IMR-90 (cell line): ENCODE measurements at regions not wholly inside any gene's neighbourhood (a gene's known extent, or its start where the extent isn't known, plus 50 kb on each side); places are given as distances from the start of the nearest gene placed in this dataset.

Experiments
- ATAC-seq: fragments of 200-7000 bp; cut with Tn5 transposase; 2 replicates; pipeline ENCODE4 v1.9.1; 2020; ENCODE audit warnings: low read depth, mild to moderate bottlenecking, moderate library complexity
- BruUV-seq: library from RNA; stranded (reverse); fragments of 400-500 nt; replicated peaks from 2 replicates; lab custom pipeline; 2021; lab: Mats Ljungman, UMichigan
- CTCF ChIA-PET: fragments of 300-600 bp; formaldehyde crosslinking; extraction: SDS; loops from one replicate; lab custom pipeline; 2021; ENCODE audit warnings: antibody characterized with exemption; lab: Yijun Ruan, JAX
- POLR2A ChIA-PET: fragments of 300-600 bp; sonication (Branson Sonifier 250); formaldehyde crosslinking; loops from one replicate; lab custom pipeline; 2022; ENCODE audit warnings: antibody characterized with exemption; ENCODE audit not compliant: unreplicated experiment; lab: Charles Lee
- DNase-seq: peaks from one replicate; pipeline ENCODE4 v3.0.0; 2013
- H2AFZ ChIP-seq: replicated peaks from 2 replicates; pipeline ENCODE3; 2013; ENCODE audit warnings: low read length, mild to moderate bottlenecking; ENCODE audit not compliant: poor library complexity
- H2AK5ac ChIP-seq: 2 replicates; pipeline ENCODE4 v1.6.1; 2013; ENCODE audit warnings: low read depth, low read length, inconsistent platforms
- H2AK9ac ChIP-seq: replicated peaks from 2 replicates; pipeline ENCODE3; 2013; ENCODE audit warnings: mild to moderate bottlenecking, low read depth, low read length, moderate library complexity; ENCODE audit not compliant: poor library complexity
- H2BK120ac ChIP-seq: 2 replicates; pipeline ENCODE4 v1.6.1; 2013; ENCODE audit warnings: low read depth, low read length, inconsistent platforms
- H2BK15ac ChIP-seq: 3 replicates; pipeline ENCODE4 v1.6.1; 2013; ENCODE audit warnings: low read depth, low read length, inconsistent platforms
- H2BK20ac ChIP-seq: 2 replicates; pipeline ENCODE4 v1.6.1; 2013; ENCODE audit warnings: low read depth, mild to moderate bottlenecking, inconsistent platforms, low read length, moderate library complexity
- H2BK5ac ChIP-seq: 2 replicates; pipeline ENCODE4 v1.6.1; 2013; ENCODE audit warnings: mild to moderate bottlenecking, low read depth, low read length, inconsistent platforms; ENCODE audit not compliant: poor library complexity, severe bottlenecking
- H3K14ac ChIP-seq: replicated peaks from 2 replicates; pipeline ENCODE4 v1.6.1; 2013; ENCODE audit warnings: low read depth, low read length, inconsistent platforms
- H3K18ac ChIP-seq: 2 replicates; pipeline ENCODE4 v1.6.1; 2013; ENCODE audit warnings: low read depth, low read length, control low read depth
- H3K23ac ChIP-seq: 2 replicates; pipeline ENCODE4 v1.6.1; 2013; ENCODE audit warnings: low read depth, low read length, inconsistent platforms
- H3K27ac ChIP-seq: 2 replicates; pipeline ENCODE4 v1.5.1; 2013; ENCODE audit warnings: mild to moderate bottlenecking, control low read depth, low read length; ENCODE audit not compliant: insufficient read depth
- H3K27me3 ChIP-seq: 2 replicates; pipeline ENCODE4 v1.6.1; 2013; ENCODE audit warnings: low read length; ENCODE audit not compliant: control insufficient read depth, insufficient read depth
- H3K36me3 ChIP-seq: 2 replicates; pipeline ENCODE4 v1.6.1; 2013; ENCODE audit warnings: low read length, mixed read lengths; ENCODE audit not compliant: control insufficient read depth, insufficient read depth
- H3K4ac ChIP-seq: 2 replicates; pipeline ENCODE4 v1.6.1; 2013; ENCODE audit warnings: low read depth, low read length, inconsistent platforms
- H3K4me1 ChIP-seq: 2 replicates; pipeline ENCODE4 v1.6.1; 2013; ENCODE audit warnings: low read length, mixed read lengths; ENCODE audit not compliant: control insufficient read depth, insufficient read depth
- H3K4me2 ChIP-seq: 2 replicates; pipeline ENCODE4 v1.6.1; 2013; ENCODE audit warnings: low read depth, mild to moderate bottlenecking, control low read depth, low read length, moderate library complexity
- H3K4me3 ChIP-seq: 2 replicates; pipeline ENCODE4 v1.5.1; 2013; ENCODE audit warnings: low read depth, mild to moderate bottlenecking, control low read depth, low read length, moderate library complexity; ENCODE audit not compliant: insufficient read depth
- H3K56ac ChIP-seq: 2 replicates; pipeline ENCODE4 v1.6.1; 2013; ENCODE audit warnings: low read length, inconsistent platforms; ENCODE audit not compliant: insufficient read depth; ENCODE audit errors: extremely low read depth
- H3K79me1 ChIP-seq, 2 experiments: 2 replicates each; pipeline ENCODE4 v1.6.1; 2013; ENCODE audit warnings: low read length in 2 of 2, inconsistent platforms in 1 of 2, low read depth in 1 of 2
- H3K9ac ChIP-seq: 2 replicates; pipeline ENCODE4 v1.6.1; 2013; ENCODE audit warnings: low read depth, low read length, control low read depth
- H3K9me1 ChIP-seq: 2 replicates; pipeline ENCODE4 v1.6.1; 2013; ENCODE audit warnings: low read length, inconsistent platforms; ENCODE audit not compliant: insufficient read depth
- H3K9me3 ChIP-seq: 2 replicates; pipeline ENCODE4 v1.6.1; 2013; ENCODE audit warnings: low read length; ENCODE audit not compliant: control insufficient read depth, insufficient read depth
- H4K20me1 ChIP-seq: 2 replicates; pipeline ENCODE4 v1.6.1; 2013; ENCODE audit warnings: low read length, inconsistent platforms; ENCODE audit not compliant: insufficient read depth
- H4K5ac ChIP-seq: 2 replicates; pipeline ENCODE4 v1.6.1; 2013; ENCODE audit warnings: mild to moderate bottlenecking, low read depth, low read length, control low read depth
- H4K8ac ChIP-seq, 2 experiments: 2 replicates each; pipeline ENCODE4 v1.6.1; 2013; ENCODE audit warnings: low read depth in 2 of 2, low read length in 2 of 2, control low read depth in 1 of 2, inconsistent platforms in 1 of 2
- H4K91ac ChIP-seq: 2 replicates; pipeline ENCODE4 v1.6.1; 2013; ENCODE audit warnings: low read depth, low read length, inconsistent platforms; ENCODE audit not compliant: insufficient read depth
- MAFK ChIP-seq: IDR thresholded peaks from 2 replicates; pipeline ENCODE4 v1.6.1; 2012; ENCODE audit warnings: low read depth, low read length, improper control_type of control experiment
- WGBS, 2 experiments: methylation state at CpG; one replicate each; pipeline versions ENCODE4 v1.1.5 to v1.1.7; 2013; ENCODE audit warnings: missing lambda C conversion rate in 2 of 2; ENCODE audit not compliant: insufficient read length in 1 of 2; ENCODE audit errors: extremely low coverage in 2 of 2; 5-methylcytosine and 5-hydroxymethylcytosine counted together
- dilution Hi-C: fragments of 300-500 bp; cut with HindIII; formaldehyde crosslinking; loops from one replicate; pipeline ENCODE4 v1.14.3; 2018; ENCODE audit warnings: low sequenced_read_pairs; ENCODE audit not compliant: unreplicated experiment
- in situ Hi-C: fragments of 300-500 bp; cut with MboI; formaldehyde crosslinking; loops from 3 replicates; pipeline ENCODE4 v1.14.3; 2019; ENCODE audit warnings: low sequenced_read_pairs, inconsistent platforms, mixed read lengths
- intact Hi-C: fragments of 100-400 bp; cut with micrococcal nuclease; formaldehyde crosslinking; loops from 2 replicates; pipeline ENCODE4 v1.10.0; 2022

- Histone ChIP-seq H2AK5ac (no peak overlapping the region), H3K4me1 (no peaks in the 10 kb centered on the region), H2BK20ac (no peak overlapping the region), H3K4ac (no peak overlapping the region), H3K4me3 (no peak overlapping the region), H3K27ac (no peak overlapping the region), H3K14ac (no peak overlapping the region), H3K79me1 (no peaks in the 10 kb centered on the region), H2AK9ac (no peak overlapping the region), H3K27me3 (no peaks in the 10 kb centered on the region), H3K4me2 (no peak overlapping the region), H4K8ac (no peak overlapping the region), H3K9ac (no peak overlapping the region), H3K36me3 (no peaks in the 10 kb centered on the region), H2BK15ac (no peak overlapping the region), H4K91ac (no peak overlapping the region), H4K20me1 (no peaks in the 10 kb centered on the region), H2AFZ (no peak overlapping the region), H3K9me1 (no peaks in the 10 kb centered on the region), H3K18ac (no peak overlapping the region), H2BK5ac (no peak overlapping the region), H2BK120ac (no peak overlapping the region), H3K9me3 (no peaks in the 10 kb centered on the region), H3K23ac (no peak overlapping the region), H4K5ac (no peak overlapping the region), H3K56ac (no peak overlapping the region)
- no peak for ATAC-seq
- in situ Hi-C loops (no loop called here), intact Hi-C loops (no loop called here), dilution Hi-C loops (no loop called here)
- ChIA-PET POLR2A (no interaction called here), CTCF (no interaction called here)
- WGBS, 2 experiments, result no CpG with 5 or more reads among the region's 17 CpGs
- BruUV-seq, result no TSS peak
- TF ChIP-seq MAFK, result no peak
- DNase-seq, result no peak
Measured at GRCh38 chr7:26100406-26101339, 51.3 kb upstream of the NFE2L3 start.
